ENCODE measurements at regions not wholly inside any gene's neighbourhood (a gene's known extent, or its start where the extent isn't known, plus 50 kb on each side); places are given as distances from the start of the nearest gene placed in this dataset.
"Not testable (repeated sequence)": the region's sequence is repeated elsewhere in the genome, so short reads cannot be mapped to it uniquely, and the experiment has no call there.

- TF ChIP-seq CTCF (IDR thresholded peaks at IDR 0.05; ENCODE audit: insufficient read depth, low read depth, low read length); EZH2 (IDR thresholded peaks at IDR 0.05; ENCODE audit: insufficient read depth, low read length): not testable (repeated sequence)
These were observed 74.9 kb upstream of the ATP5MC3 start for GRCh38 chr2:175256391-175256790.
